CD4-positive, CD25-positive, alpha-beta regulatory T cell (primary cell): ENCODE measurements at regions not wholly inside any gene's neighbourhood (a gene's known extent, or its start where the extent isn't known, plus 50 kb on each side); places are given as distances from the start of the nearest gene placed in this dataset.

ENCODE experiments used
- ATAC-seq, 2 donors: fragments of 150-1000 bp; cut with Tn5 transposase; one replicate each; pipeline ENCODE4 v1.10.0; 2021; ENCODE audit warnings: low read depth in 2 of 2, moderate number of reproducible peaks in 2 of 2, moderate library complexity in 1 of 2
- DNase-seq, 3 donors: peaks; one replicate each; pipeline versions ENCODE4 v3.0.0 to v3.0.0-alpha.2; 2012 to 2022; ENCODE audit warnings: mixed read lengths in 1 of 3
- H3K27ac ChIP-seq: one replicate; pipeline ENCODE4 v1.7.0; 2013; ENCODE audit warnings: mild to moderate bottlenecking, low read length; ENCODE audit not compliant: insufficient read depth, poor library complexity, severe bottlenecking
- H3K27me3 ChIP-seq: one replicate; pipeline ENCODE4 v1.7.0; 2013; ENCODE audit warnings: low read length; ENCODE audit not compliant: control insufficient read depth, insufficient read depth
- H3K36me3 ChIP-seq: one replicate; pipeline ENCODE4 v1.7.0; 2013; ENCODE audit warnings: mild to moderate bottlenecking, low read length, moderate library complexity; ENCODE audit not compliant: control insufficient read depth, insufficient read depth
- H3K4me1 ChIP-seq: 2 replicates; pipeline ENCODE4 v1.7.0; 2013; ENCODE audit warnings: mild to moderate bottlenecking, low read length; ENCODE audit not compliant: insufficient read depth, control insufficient read depth, poor library complexity, severe bottlenecking
- H3K4me3 ChIP-seq: one replicate; pipeline ENCODE4 v1.7.0; 2013; ENCODE audit warnings: low read depth, mild to moderate bottlenecking, low read length, moderate library complexity
- H3K9me3 ChIP-seq, 2 experiments: 1 replicate in 1 of 2; 2 replicates in 1 of 2; pipeline ENCODE4 v1.7.0; 2013; ENCODE audit warnings: low read length in 2 of 2, mild to moderate bottlenecking in 1 of 2, moderate library complexity in 1 of 2; ENCODE audit not compliant: control insufficient read depth in 2 of 2
- H3K27ac Mint-ChIP-seq, 3 donors: one replicate each; pipeline ENCODE4 v1.8.0; 2020 to 2022; ENCODE audit warnings: mild to moderate bottlenecking in 3 of 3, mixed read lengths in 3 of 3, moderate library complexity in 2 of 3
- H3K27me3 Mint-ChIP-seq: one replicate; pipeline ENCODE4 v1.8.0; 2022; ENCODE audit warnings: mild to moderate bottlenecking, mixed read lengths
- H3K36me3 Mint-ChIP-seq: one replicate; pipeline ENCODE4 v1.8.0; 2020; ENCODE audit warnings: mixed read lengths
- H3K4me1 Mint-ChIP-seq, 4 donors: one replicate each; pipeline ENCODE4 v1.8.0; 2020 to 2022; ENCODE audit warnings: mixed read lengths in 4 of 4, mild to moderate bottlenecking in 1 of 4
- H3K4me3 Mint-ChIP-seq, 4 donors: one replicate each; pipeline ENCODE4 v1.8.0; 2020 to 2022; ENCODE audit warnings: mild to moderate bottlenecking in 4 of 4, mixed read lengths in 4 of 4, moderate library complexity in 3 of 4
- H3K9me3 Mint-ChIP-seq, 7 donors: one replicate each; pipeline ENCODE4 v1.8.0; 2020 to 2022; ENCODE audit warnings: mixed read lengths in 7 of 7, mild to moderate bottlenecking in 3 of 7, moderate library complexity in 2 of 7

DNA sequence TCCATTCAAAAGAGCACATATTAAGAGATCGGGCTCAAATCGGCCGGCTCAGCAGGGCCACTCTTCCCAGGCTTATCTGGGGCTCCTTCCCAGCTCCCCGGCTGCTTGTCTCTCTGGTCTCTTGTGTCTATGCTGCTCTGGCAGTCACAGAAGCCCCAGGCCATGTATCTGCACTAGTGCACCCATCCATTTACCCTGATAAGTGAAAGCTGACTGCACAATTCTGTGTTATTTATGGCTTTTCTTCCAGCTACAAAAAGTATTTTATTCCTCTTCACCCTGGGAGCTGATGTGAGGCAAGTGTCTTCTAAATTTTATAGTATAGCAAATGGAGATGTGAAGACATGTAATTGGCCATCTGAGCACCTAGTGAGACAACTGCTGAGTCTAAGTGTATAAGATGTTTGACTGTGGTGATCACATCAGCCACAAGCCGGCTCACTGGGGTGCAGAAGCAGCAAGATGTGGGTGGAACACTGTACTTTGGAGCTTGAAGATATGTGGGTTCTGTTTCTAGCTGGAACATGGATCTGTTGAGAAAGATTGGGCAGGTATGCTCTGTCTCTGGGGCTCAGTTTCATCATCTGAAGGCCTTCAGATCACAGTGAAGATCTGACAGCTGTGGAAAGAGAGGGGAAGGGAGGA lies 78.1 kb upstream of the MPHOSPH6 start:
- H3K36me3 Mint-ChIP-seq = no peaks in the 10 kb centered on the region
- Histone ChIP-seq H3K4me3 (no peak overlapping the region), H3K27me3 (no peaks in the 10 kb centered on the region), H3K9me3 (peaks cover 0 to 6% of the 10 kb centered on the region in 2 experiments), H3K4me1 (no peaks in the 10 kb centered on the region), H3K27ac (no peak overlapping the region), H3K36me3 (no peaks in the 10 kb centered on the region)
- H3K9me3 Mint-ChIP-seq = peaks cover 0 to 11% (median 2%) of the 10 kb centered on the region in 7 donors
- peaks cover 8% of the 10 kb centered on the region for H3K27me3 Mint-ChIP-seq
- no peak overlapping the region for H3K4me3 Mint-ChIP-seq
- H3K27ac Mint-ChIP-seq = no peak overlapping the region
- H3K4me1 Mint-ChIP-seq = no peaks in the 10 kb centered on the region
- no peak for DNase-seq
- no peak for ATAC-seq

DNA sequence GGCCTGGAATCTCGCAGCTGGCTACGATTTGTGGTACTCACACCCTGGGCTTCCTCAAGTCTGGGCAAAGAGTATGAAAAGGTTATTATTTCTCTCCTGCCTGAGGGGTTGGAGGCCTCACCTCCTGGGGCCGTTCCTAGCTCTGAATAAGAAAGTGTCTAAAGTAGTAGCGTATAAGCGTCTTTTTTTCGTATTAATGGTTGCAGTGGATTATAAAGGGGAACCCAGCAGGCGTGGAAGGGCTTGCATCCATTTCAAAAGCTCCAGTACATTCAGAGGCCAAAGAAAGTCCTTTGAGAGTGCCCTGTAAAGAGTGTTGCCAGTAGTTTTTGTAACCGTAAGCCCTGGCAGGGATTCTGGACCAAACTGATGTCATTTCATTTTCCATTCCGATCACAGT lies 72.2 kb upstream of the MPHOSPH6 start:
- Mint-ChIP-seq H3K27ac (no peak overlapping the region), H3K9me3 (peaks cover 0 to 11% (median 2%) of the 10 kb centered on the region in 7 donors), H3K4me3 (no peak overlapping the region), H3K4me1 (no peaks in the 10 kb centered on the region), H3K36me3 (no peaks in the 10 kb centered on the region), H3K27me3 (peaks cover 28% of the 10 kb centered on the region)
- Histone ChIP-seq H3K36me3 (no peaks in the 10 kb centered on the region), H3K9me3 (peaks cover 0 to 6% of the 10 kb centered on the region in 2 experiments), H3K27me3 (no peaks in the 10 kb centered on the region), H3K27ac (no peak overlapping the region), H3K4me3 (no peak overlapping the region), H3K4me1 (no peaks in the 10 kb centered on the region)
- no peak for ATAC-seq
- DNase-seq = no peak

DNA sequence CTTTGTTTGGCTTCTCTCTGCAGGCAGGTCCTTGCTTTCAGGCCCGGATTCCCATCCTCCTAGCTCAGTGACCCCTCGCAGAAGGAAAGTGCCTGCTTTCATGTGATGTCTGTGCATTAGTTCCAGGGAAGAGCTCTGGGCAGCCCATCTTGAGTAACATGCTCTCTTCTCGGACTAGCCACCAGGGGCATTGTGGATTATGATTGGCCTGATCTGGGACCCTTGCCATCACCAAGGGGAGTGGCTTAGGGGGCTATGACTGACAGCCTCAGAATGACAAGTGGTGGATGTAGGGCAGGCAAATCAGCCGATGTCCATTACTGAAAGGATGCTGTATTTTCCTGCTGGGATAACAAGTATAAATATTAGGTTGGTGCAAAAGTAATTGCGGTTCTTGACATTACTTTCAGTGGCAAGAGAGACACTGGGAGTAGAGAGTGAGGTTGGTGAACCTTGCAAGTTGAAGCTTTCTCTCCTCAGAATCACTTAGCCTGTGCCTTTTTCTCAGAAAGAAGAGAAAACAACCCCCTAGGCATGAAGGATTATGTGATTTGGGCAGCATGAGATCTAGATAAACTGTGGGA lies 71.5 kb upstream of the MPHOSPH6 start:
- no peak for ATAC-seq
- peaks cover 28% of the 10 kb centered on the region for H3K27me3 Mint-ChIP-seq
- Histone ChIP-seq H3K4me3 (no peak overlapping the region), H3K4me1 (no peaks in the 10 kb centered on the region), H3K27me3 (no peaks in the 10 kb centered on the region), H3K27ac (no peak overlapping the region), H3K9me3 (peaks cover 0 to 6% of the 10 kb centered on the region in 2 experiments), H3K36me3 (no peaks in the 10 kb centered on the region)
- H3K27ac Mint-ChIP-seq = no peak overlapping the region
- H3K4me3 Mint-ChIP-seq = no peak overlapping the region
- peaks cover 0 to 11% (median 3%) of the 10 kb centered on the region in 7 donors for H3K9me3 Mint-ChIP-seq
- no peaks in the 10 kb centered on the region for H3K4me1 Mint-ChIP-seq
- H3K36me3 Mint-ChIP-seq = no peaks in the 10 kb centered on the region
- no peak for DNase-seq

DNA sequence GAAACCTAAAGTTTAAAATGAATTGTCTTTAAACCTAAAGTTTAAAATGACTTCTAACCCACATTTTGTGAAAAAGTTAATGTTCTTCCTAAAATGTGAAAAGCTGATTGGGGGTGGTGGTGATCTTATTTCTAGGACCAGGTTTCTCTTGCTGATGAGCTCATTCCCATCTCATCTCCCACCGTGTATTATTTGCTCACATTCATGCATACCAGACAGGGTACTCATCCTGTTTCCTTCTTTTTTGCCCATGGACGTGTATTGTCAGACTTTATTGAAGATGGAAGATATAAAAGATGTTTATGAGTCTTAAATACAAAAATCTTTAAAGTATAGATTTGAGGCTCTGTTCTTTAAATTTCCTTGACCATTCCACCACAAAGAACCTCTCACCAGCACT lies 70.1 kb upstream of the MPHOSPH6 start:
- H3K9me3 Mint-ChIP-seq = peaks cover 0 to 11% (median 2%) of the 10 kb centered on the region in 7 donors
- DNase-seq = no peak
- no peak overlapping the region for H3K4me3 ChIP-seq
- H3K27me3 ChIP-seq = no peaks in the 10 kb centered on the region
- H3K27me3 Mint-ChIP-seq = peaks cover 28% of the 10 kb centered on the region
- H3K27ac ChIP-seq = no peak overlapping the region
- H3K4me1 ChIP-seq = no peaks in the 10 kb centered on the region
- H3K9me3 ChIP-seq = peaks cover 0 to 6% of the 10 kb centered on the region in 2 experiments
- H3K36me3 Mint-ChIP-seq = no peaks in the 10 kb centered on the region
- H3K4me1 Mint-ChIP-seq = no peaks in the 10 kb centered on the region
- H3K27ac Mint-ChIP-seq = no peak overlapping the region
- H3K4me3 Mint-ChIP-seq = no peak overlapping the region
- H3K36me3 ChIP-seq = no peaks in the 10 kb centered on the region
- ATAC-seq = no peak

DNA sequence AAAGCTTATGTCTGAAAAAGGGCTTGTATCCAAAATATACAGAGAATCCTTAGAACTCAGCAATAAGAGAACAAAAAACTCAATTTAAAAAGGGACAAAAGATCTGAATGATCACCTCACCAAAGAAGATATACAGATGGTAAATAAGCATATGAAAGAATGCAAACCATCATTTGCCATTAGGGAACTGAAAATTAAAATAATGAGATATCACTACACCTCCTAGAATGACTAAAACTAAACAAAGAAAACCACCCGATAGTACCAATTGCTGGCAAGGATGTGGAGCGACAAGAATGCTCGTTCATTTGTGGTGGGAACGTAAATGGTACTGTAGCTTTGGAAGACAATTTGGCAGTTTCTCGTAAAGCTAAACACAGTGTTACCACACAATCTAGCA lies 66.9 kb upstream of the MPHOSPH6 start:
- Mint-ChIP-seq H3K4me3 (no peak overlapping the region), H3K27ac (no peak overlapping the region), H3K4me1 (no peaks in the 10 kb centered on the region), H3K36me3 (no peaks in the 10 kb centered on the region), H3K27me3 (peaks cover 25% of the 10 kb centered on the region), H3K9me3 (peaks cover 0 to 2% (median 0%) of the 10 kb centered on the region in 7 donors)
- no peak overlapping the region for H3K27ac ChIP-seq
- ATAC-seq = no peak
- no peak overlapping the region for H3K4me3 ChIP-seq
- no peaks in the 10 kb centered on the region for H3K36me3 ChIP-seq
- no peaks in the 10 kb centered on the region for H3K4me1 ChIP-seq
- no peaks in the 10 kb centered on the region for H3K27me3 ChIP-seq
- DNase-seq = no peak
- no peaks in the 10 kb centered on the region for H3K9me3 ChIP-seq

DNA sequence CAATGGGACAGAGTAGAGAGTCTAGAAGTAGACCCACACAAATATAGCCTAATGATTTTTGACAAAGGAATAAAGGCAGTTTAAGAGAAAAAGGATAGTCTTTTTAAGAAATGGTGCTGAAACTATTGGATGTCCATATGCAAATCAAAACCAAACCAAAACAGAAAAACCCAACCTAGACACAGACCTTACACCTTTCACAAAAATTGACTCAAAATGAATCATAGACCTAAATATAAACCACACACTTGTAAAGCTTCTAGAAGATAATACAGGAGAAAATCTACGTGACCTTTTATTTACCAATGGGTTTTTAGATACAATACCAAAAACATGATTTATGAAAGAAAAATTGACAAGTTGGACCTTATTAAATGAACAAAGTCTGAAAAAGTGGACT lies 66.4 kb upstream of the MPHOSPH6 start:
- H3K9me3 Mint-ChIP-seq = peaks cover 0 to 2% (median 0%) of the 10 kb centered on the region in 7 donors
- H3K9me3 ChIP-seq = no peaks in the 10 kb centered on the region
- DNase-seq (no peak), ATAC-seq (no peak)
- H3K36me3 ChIP-seq = no peaks in the 10 kb centered on the region
- H3K4me1 Mint-ChIP-seq = no peaks in the 10 kb centered on the region
- no peak overlapping the region for H3K4me3 ChIP-seq
- H3K4me1 ChIP-seq = no peaks in the 10 kb centered on the region
- no peak overlapping the region for H3K4me3 Mint-ChIP-seq
- H3K27me3 Mint-ChIP-seq = peaks cover 24% of the 10 kb centered on the region
- no peaks in the 10 kb centered on the region for H3K36me3 Mint-ChIP-seq
- no peak overlapping the region for H3K27ac ChIP-seq
- no peak overlapping the region for H3K27ac Mint-ChIP-seq
- H3K27me3 ChIP-seq = no peaks in the 10 kb centered on the region

DNA sequence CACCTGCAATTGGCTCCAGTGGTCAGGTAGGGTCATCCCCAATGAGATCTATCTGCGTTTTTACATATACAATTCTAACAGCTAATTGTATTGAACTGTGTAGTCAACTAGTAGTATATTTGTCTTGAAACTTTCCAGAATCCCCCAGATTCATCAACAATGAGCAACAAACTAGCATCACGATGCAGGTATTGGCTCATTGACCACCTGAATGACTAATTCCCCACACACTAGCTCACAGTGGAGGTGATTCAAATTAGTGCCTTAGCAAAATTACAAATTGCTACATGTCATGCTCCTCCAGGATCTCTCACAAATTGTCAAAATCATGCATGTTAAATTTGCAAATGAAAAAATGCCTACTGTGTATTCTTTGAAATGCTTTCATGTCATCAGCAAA lies 62.8 kb upstream of the MPHOSPH6 start:
- no peak overlapping the region for H3K27ac ChIP-seq
- no peak for DNase-seq
- Mint-ChIP-seq H3K27ac (no peak overlapping the region), H3K27me3 (peaks cover 3% of the 10 kb centered on the region), H3K4me3 (no peak overlapping the region), H3K36me3 (no peaks in the 10 kb centered on the region), H3K9me3 (peaks cover 0 to 2% (median 0%) of the 10 kb centered on the region in 7 donors), H3K4me1 (no peaks in the 10 kb centered on the region)
- no peak overlapping the region for H3K4me3 ChIP-seq
- H3K36me3 ChIP-seq = no peaks in the 10 kb centered on the region
- no peaks in the 10 kb centered on the region for H3K9me3 ChIP-seq
- ATAC-seq = no peak
- no peaks in the 10 kb centered on the region for H3K27me3 ChIP-seq
- H3K4me1 ChIP-seq = no peaks in the 10 kb centered on the region
